NCI-H446 treated with DMSO at 0.1 percent for 48 hours (cell line): ENCODE measurements at regions not wholly inside any gene's neighbourhood (a gene's known extent, or its start where the extent isn't known, plus 50 kb on each side); places are given as distances from the start of the nearest gene placed in this dataset.
"Not testable (repeated sequence)": the region's sequence is repeated elsewhere in the genome, so short reads cannot be mapped to it uniquely, and the experiment has no call there.

Source experiments
- DNase-seq: peaks from one replicate; lab custom pipeline; 2025; lab: John Stamatoyannopoulos, UW

DNA sequence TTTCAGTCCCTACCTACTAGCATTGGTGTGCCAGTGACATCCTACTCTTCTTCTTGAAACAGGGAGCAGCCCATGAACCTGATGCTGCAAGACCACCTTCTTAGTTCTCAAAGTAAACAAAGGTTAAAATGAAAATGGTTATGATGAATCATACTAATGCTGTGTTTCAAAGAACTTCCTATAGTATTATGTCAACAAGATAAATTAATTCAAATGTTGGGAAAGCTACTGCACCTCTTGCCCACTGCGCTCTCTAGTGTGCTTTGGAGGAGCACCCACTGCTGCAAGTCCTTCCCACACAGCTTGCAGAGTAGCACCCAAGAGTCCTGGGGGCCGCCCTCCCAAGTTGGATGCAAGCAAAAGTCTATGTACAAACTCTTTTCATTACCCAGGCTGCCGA, 81.1 kb downstream of the CD200R1L start:
- no peak for DNase-seq

DNA sequence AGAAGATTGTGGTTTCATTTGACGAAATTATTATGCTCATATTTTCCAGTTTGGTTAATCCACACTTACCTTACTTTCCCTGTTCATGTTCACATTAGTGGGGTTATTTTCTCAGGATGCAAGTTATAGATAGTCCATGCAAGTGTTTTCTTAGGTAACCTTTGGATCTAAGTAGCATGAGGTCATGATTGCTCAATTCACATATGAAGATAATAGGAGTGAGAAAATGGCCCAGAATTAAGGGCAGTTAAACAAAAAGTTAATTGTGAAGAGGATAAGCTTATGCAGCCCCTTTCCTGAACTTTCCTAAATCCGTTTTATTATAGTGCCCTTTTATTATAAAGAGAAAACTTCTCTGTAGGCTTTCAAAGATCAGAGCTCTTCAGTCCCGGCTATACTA, 83.4 kb downstream of the CD200R1L start:
- DNase-seq = no peak

DNA sequence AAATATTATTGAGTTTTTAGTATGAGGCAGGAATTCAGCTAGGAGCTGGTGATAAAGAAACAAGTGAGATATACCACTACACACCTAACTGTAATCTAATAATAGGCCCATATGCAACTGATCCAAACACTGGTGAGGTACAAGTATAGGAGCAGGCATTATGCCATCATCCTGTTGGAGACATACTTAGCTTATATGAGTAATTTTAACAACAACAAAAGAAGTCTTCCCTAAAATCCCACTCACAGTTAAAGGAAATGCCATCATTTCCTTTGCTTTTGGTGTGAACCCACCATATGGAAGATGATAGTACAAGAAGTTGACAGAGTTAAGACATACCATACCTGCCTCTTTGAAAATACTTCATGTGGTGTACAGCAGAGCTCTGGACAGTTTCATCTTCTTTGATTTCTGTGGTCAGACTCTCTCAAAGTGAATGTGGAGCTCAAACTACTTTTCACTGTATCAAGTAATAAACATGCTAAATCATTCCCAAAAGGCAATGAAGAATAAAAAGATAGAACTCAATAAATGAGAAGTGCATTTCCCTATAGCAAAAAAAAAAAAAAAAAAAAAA, 85.5 kb downstream of the CD200R1L start:
- DNase-seq = no peak

DNA sequence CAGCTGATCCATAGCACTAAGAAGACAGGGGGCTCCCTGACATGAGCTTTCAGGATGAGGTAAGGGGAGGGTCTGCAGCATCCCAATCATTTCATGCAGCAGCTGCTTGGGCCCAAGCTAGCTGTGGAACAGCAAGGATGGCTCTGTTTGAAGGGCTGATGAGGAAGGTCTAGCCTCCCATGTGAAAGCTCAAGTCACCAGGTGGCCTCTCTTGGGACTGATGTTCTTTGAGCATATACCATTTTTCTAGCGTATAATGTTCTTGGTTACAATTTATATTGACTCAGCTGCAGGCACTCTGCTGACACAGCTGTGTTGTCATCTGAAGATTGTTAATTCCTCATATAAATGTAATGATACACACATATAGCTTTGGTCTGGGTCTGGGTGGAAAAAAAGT, 87.0 kb downstream of the CD200R1L start:
- DNase-seq = no peak

DNA sequence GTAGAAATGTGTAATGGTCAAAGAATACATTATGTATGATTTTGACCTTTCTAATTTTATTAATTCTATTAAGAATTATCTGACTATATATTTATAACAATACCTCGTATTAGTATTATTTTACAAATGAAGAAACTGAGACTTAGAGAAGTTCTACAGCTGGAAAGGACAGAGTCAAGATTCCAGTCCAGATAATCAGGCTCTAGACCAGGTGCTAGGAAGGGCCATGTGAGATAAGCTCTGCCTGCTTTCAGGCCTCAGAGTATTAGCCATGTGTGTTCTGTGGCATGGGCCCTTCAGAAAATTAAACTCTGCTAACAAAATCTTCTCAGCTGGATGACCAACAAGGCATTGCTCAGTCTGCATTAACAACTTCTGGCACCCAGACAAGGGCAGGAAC, 87.5 kb downstream of the CD200R1L start:
- no peak for DNase-seq

DNA sequence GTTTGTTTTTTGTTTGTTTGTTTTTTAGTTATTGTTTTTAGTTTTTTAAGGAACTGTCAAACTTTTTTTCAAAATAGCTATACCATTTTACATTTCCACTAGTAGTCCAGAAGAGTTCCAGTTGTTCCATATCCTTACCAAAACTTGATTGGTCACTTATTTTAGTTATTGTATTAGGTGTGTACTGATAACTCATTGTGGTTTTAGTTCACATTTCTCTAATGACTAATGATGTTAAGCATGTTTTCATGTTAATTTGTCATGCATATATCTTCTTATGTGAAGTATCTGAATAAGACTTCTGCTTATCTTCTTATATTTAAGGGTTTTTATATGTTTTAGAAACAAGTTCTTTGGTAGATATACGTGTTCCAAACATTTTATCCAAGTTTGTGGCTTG, 89.5 kb downstream of the CD200R1L start:
- no peak for DNase-seq

DNA sequence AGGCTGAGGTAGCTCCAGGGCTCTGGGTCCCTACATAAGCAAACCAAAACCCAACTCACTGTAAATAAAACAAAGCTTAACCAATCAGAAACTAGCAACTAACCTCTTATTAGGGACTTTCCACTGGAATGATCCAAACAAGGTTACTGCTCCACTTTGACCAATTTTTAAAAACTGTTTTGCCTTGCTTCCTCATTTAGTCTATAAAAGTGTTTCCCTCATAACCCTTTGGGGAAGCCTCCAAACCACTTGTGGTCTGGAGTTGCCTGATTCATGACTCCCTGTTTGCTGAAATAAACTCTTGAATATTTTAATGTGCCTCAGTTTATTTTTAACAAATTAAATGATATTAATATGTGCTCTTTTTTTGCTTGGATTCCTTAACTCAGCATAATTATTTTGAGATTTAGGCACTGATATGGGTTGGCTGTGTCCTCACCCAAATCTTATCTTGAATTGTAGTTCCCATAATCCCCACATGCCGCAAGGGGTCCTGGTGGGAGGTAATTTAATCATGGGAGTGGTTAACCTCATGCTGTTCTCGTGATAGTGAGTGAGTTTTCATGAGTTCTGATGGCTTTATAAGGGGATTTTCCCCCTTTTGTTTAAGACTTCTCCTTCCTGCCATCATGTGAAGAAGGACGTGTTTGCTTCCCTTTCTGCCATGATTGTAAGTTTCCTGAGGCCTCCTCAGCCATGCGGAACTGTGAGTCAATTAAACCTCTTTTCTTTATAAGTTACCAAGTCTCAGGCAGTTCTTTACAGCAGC, 90.6 kb downstream of the CD200R1L start:
- no peak for DNase-seq

DNA sequence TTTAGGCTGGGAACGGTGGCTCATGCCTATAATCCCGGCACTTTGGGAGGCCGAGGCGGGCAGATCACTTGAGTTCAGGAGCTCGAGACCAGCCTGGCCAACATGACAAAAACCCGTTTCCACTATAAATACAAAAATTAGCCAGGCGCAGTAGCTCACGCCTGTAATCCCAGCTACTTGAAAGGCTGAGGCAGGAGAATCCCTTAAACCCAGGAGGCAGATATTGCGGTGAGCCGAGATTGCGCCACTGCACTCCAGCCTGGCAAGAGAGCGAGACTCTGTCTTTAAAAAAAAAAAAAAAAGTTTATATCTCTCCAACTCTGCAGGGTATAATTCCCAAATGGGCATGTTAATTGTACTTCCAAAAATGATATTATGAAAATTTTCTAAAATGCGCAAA, 91.6 kb downstream of the CD200R1L start:
- DNase-seq = not testable (repeated sequence)

DNA sequence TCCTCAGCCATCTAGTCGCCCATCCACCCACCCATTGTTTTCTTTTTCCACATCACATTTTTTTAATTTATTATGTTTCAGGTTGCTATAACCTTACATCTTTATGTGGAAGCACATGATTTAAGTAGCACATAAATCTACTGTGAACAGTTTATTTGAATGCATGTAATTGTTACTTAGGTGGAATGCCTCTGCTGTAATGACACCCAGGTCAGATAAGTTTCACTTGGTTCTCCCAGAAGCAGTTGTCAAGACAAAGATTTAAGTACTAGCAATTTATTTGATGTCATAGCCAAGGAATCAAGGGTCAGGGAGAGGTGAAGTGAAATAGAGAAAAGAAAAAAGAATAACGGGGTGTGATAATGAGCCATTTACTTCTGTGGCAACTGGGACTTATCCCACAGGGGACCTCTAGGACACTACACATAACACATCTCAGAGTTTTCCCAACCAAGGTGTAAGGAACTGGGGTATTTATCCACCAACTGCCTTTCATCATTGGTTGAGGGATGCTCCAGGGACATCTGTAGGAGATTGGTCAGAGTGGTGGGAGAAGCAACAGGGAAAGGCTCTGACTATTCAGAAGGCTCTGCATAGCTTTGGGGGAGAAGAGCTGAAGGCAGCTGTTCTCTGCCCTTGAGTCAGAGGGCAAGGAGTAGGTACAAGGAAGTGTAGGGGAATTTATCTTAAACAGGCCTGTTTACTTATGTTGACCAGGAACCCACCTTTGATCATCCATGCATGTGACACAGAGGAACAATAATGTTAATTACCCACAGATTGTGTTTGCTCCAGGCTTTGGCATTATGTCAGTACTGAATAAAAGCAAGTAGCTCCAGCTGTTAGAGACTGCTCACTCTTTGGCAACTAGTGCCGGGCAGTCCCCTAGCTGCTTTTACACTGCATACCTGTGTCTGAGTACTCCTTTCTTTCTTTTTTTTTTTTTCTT, 94.8 kb downstream of the CD200R1L start:
- no peak for DNase-seq

DNA sequence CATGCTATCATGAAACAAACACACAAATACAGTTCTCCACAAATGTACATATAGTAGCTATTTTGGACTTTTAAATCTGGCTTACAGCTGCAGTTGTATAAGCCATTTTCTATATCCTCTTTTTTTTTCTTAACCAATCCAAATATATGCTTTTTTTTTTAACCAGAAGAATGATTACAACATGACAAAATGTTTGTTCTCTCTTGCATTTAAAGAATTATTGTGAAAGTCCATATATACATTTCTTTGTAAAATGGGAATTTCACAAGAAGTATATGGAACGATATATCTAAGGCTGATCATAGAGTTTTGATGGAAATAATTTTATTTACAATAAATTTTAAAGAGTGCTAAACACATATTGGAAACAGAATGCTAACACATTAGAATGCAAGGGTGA, 95.6 kb downstream of the CD200R1L start:
- no peak for DNase-seq

DNA sequence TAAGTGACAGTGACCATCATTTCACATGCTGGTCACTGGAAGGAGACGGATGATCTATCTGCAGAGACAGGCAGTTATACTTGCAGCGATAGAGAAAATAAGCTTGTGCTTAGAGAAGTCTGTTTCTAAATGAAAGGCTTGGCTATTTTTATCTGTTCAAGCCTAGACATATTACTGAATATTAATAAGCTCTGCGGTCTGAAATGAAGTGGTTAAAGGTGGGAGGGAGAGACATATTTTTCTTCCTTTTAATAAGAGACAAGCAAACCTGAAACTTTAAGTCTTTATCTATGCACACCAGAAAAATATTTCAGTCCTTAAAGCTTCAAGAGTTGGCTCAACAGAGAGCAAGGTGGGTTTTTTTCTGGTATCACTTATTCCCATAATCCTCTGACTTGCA, 99.0 kb downstream of the CD200R1L start:
- no peak for DNase-seq

DNA sequence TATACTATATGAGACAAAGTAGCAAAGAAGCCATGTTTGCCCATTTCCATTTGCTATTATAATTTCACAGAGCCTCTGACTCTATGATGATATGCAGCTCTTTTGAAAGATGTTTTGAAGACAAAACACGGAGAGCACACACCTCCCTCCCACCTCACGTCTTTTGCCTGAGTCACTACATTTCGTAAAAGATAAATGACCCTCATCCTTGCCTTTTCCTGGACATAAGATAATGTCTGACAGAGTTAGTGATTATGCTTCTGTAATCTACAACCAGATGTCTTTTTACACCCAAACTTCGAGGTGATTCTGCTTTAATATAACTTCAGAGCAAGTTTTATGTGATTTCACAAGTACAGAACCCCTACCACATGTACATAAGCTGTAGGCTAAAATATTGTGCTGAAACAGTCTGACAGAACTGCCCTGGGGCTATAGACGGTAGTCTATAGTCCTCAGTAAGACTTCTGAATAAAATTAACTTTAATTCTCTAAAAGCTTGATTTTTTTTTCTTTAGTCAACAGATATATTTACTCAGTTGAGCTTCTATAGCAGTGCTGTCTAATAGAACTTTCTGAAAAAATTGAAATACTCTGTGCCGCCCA, 99.9 kb downstream of the CD200R1L start:
- no peak for DNase-seq

DNA sequence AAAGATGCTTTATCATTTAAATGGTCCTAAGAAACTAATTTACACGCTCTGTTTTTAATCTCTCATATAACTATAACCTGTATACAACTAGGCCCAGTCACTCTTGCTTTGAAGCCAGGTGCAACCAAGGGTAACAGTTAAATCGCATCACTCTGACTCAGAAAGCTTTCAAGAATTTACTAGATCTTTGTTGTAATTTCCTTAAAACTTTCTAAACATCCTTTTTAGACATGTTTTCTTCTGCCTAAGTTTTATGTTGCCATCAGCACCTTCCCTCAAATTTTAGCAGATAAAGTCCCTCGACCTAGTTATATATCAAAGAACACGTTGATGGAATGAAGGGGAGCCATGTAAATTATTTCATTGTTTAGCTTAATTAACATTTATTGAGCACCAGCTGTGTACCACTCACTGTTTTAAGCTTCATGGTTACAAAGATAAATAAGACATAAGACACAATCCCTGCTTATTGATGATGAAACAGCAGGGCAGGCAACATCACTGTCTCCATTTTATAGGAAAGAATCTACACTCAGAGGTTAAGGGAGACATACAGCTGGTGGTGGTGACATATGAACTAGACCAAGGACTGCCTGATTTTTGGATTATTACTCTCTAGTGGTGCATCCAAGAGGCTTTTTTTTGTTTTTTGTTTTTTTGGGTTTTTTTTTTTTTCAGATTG, 101.0 kb downstream of the CD200R1L start:
- DNase-seq = no peak

DNA sequence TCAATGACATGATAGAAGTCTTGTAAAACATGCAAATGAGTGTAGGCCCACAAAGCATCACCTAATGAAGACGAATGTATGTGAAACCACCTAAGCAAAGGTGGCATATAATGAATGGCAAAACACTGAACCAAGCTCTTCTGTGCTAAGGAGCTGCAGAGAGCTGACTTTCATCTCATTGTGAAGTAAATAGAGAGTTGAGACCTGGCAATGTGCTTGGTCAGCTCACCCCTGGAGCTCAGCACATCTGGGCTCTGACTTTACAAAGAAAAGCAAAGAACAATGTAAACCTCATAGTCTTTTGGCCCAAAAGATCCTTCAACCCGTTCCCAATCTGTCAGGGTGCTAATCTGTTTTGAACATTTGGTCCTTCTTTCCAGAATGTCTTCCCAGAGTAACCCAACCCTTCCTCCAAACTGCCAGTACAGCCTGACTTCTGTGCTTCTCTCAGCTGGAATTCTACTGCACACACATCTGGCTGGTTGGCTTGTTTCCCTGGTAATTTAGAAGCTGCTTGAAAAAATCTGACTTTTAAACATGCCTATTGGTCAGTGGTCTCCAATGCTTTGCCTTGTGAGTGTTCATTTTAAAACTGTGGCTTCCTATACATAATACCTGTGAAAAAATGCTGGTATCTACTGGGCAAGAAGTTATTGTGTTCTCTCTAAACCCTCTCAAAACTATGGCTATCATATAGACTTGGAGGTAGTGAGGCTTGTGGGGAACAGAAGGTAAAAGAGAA, 101.7 kb downstream of the CD200R1L start:
- no peak for DNase-seq

DNA sequence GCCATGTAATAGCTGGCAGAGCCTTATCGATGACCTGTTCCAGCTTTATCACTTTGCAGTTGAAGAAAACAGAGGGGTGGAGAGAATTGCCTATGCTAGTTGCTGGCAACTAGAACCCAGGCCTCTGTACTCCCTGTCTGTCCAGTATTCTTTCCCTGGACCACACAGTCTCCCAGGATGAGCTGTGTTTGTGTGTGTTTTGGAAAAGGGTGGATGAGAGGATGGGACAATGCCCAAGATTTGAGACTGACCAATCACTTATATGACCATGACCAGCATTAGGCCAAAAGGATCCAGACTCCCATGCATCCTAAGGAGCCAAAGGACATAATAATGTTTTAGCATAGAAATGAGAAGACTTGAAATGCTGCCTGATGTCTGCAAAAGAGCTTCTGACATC, 102.6 kb downstream of the CD200R1L start:
- no peak for DNase-seq

DNA sequence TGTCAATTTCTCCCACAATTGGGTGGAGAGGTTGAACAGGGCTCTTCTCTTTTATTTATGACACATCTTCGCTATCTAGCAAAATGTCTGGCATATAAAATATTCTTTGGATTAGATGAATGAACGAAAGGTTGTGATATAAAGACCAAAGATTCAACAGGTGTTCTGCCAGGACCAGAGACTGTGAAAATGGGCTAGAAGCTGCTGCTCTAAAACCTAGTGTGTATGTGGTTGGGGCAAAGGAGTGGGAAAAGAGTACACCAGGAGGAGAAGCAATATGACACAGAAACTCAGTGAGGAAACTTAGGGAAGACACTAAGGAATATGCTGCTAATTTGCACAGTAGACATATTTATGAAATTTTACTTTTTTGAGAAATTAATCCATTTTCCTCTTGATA, 102.0 kb upstream of the CCDC80 start:
- DNase-seq = no peak

DNA sequence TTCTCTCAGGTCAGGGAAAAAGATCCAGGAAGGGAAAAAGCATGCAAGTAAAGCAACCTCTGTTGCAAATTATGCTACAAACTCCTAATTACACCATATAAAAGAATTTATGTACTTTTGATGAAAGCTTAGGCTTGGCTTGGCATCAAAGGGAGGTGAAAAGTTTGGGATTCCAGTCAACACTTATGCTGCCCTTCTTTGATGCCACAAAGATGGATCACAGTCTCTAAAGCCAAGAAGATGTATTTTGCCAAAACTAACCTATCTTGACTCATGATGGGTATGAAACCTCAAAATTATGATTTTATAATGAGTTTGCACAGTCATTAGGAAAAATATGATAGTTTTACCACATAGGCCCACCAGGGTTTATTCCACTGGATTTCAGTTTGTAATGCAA, 101.0 kb upstream of the CCDC80 start:
- no peak for DNase-seq

DNA sequence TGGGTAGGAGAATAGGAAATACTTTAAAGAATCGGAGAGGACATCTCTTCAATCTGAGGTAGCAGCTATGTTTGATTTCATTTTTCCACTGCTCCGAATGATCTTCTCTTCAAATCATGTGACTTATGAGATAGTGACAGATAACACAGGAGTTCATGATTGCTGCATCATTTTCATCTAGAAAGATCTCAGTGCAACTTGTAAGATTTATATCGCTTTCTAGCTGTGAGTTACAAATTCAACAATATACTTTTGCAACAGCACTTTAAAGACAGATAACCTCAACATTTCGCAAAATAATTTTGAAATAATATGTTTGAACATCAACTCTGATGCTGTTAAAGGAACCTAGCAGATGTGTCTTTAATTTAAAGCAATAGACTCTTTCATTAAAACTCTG, 99.9 kb upstream of the CCDC80 start:
- DNase-seq = no peak

DNA sequence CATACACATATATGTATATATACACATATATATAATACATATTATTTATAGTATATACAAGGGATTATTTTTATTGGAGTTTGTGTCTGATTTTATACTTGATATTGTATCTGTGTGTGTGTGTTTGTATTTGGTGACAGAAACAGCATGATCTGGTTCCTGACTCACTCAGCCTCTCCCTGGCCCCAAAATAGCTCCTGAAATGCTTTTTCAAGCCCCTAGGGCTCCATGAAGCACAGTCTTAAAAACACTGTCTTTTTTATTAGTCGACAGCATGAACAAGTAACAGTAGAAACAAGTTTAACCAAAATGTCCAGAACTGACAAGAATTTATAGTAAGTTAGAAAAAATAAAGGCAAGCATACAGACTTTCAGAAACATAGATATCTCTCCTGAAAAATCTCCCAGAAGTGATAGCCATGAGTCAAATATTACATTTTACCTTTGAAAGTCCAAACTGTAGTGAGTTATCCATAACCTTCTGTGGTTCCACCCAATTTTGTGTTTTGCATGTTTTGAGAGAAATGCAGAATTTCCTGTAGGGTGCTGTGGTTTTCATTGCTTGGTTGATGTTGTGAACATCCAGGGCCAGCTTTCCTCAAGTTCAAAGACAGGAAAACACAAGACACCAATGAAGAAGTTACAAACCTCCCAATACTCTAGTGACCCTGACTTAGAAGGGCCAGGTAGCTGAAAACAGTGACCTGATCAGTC, 98.5 kb upstream of the CCDC80 start:
- no peak for DNase-seq

DNA sequence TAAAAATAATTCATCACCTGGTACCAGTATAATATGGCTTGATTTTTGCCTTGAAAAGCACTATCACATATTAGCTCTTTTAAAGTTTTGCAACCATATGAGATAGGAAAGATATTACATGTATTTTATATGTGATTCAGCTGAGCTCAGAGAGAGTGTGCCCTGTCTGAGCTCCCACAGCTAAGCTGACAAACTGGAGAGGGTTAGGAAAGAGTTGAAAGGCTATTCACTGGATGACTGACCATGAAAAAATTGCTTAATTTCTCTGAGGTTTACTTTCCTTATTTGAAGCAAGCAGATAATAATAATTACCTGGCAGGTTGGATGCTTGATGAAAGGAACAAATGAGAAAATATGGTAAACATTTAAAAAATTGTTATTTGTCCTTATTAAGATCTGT, 97.4 kb upstream of the CCDC80 start:
- DNase-seq = no peak
